Colonic mucosa (tissue), 4 donors: ENCODE measurements at regions not wholly inside any gene's neighbourhood (a gene's known extent, or its start where the extent isn't known, plus 50 kb on each side); places are given as distances from the start of the nearest gene placed in this dataset.

Experiments used
- DNase-seq: peaks from one replicate; pipeline ENCODE4 v3.0.0-alpha.2; 2020
- H3K27ac ChIP-seq: fragments of 200-600 bp; one replicate; pipeline ENCODE4 v1.8.0; 2021
- H3K27me3 ChIP-seq: fragments of 200-600 bp; one replicate; pipeline ENCODE4 v1.8.0; 2021
- H3K36me3 ChIP-seq: fragments of 200-600 bp; one replicate; pipeline ENCODE4 v1.8.0; 2021
- H3K4me1 ChIP-seq: fragments of 200-600 bp; one replicate; pipeline ENCODE4 v1.8.0; 2021; ENCODE audit warnings: mild to moderate bottlenecking
- H3K4me3 ChIP-seq: fragments of 200-600 bp; one replicate; pipeline ENCODE4 v1.8.0; 2021
- H3K9ac ChIP-seq, 2 donors: one replicate each; pipeline ENCODE4 v1.7.0; 2013; ENCODE audit warnings: control low read depth in 2 of 2, low read depth in 2 of 2, low read length in 2 of 2
- H3K9me3 ChIP-seq: fragments of 200-600 bp; one replicate; pipeline ENCODE4 v1.8.0; 2021
- intact Hi-C: fragments of 100-400 bp; cut with DNase I; formaldehyde crosslinking; loops from one replicate; pipeline ENCODE4 v1.14.1; 2022
- TF ChIP-seq, protein P1 (sequence below): fragments of 200-600 bp; IDR thresholded peaks from one replicate; pipeline ENCODE4 v1.8.0; 2022; ENCODE audit warnings: antibody characterized with exemption, mild to moderate bottlenecking
- donor health status: healthy.
- donor health status: DM: no; HTN: no; CAD: no.
- donor health status: DM: no; HTN: no; CAD: no.

GRCh38 chr7:153886506-153887441 lies 165.4 kb upstream of the DPP6 start:
- no peak overlapping the region for H3K4me3 ChIP-seq
- no peak overlapping the region for H3K9ac ChIP-seq
- DNase-seq: no peak

DNA sequence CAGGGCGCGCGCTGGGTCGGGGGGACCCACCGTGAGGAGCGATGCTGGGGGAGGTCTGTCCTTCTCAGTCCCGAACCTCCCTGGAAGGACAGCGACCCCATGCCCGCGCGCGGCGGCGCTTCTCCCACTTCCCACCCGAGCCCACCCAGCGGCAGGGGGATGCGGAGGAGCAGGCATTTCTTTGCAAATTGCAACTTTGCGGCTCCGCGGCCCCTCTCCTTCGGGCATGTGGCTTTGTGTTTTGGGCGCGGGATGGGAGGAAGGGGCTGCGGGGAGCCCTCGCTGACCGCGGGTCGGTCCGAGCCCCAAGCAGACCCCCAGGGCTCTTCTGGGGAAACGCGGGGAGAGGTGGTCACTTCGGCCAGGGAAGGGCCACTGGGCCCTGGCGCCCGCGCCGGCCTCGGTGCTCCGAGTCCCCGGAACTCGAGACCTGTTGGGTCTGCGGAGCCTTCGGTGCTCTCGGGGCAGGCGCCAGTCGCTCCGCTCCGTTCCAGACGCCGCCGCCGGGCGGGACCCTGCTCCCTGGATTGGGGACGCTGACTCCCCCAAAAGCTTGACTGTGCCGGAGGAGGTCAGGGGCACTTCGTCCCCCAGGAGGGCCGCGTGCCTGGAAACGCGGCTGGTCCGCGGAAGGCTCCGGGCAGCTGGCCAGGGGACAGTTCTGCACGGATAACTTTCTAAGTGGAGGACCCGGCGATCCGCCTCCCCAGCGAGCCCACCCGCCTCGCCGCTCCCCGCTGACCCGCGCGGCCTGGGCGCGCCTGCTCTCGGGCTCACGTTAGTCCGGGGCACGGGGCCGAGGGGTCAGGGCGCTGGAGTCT lies 164.2 kb upstream of the DPP6 start:
- Histone ChIP-seq H3K9me3 (no peaks in the 10 kb centered on the region), H3K4me1 (no peaks in the 10 kb centered on the region), H3K9ac (no peak overlapping the region), H3K36me3 (no peaks in the 10 kb centered on the region), H3K27me3 (no peaks in the 10 kb centered on the region), H3K27ac (no peak overlapping the region), H3K4me3 (no peak overlapping the region)
- intact Hi-C loops: no loop called here
- TF ChIP-seq, protein P1, sequence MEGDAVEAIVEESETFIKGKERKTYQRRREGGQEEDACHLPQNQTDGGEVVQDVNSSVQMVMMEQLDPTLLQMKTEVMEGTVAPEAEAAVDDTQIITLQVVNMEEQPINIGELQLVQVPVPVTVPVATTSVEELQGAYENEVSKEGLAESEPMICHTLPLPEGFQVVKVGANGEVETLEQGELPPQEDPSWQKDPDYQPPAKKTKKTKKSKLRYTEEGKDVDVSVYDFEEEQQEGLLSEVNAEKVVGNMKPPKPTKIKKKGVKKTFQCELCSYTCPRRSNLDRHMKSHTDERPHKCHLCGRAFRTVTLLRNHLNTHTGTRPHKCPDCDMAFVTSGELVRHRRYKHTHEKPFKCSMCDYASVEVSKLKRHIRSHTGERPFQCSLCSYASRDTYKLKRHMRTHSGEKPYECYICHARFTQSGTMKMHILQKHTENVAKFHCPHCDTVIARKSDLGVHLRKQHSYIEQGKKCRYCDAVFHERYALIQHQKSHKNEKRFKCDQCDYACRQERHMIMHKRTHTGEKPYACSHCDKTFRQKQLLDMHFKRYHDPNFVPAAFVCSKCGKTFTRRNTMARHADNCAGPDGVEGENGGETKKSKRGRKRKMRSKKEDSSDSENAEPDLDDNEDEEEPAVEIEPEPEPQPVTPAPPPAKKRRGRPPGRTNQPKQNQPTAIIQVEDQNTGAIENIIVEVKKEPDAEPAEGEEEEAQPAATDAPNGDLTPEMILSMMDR: no peak
- DNase-seq: no peak

More at GRCh38 chr7:153886506-153887441, 165.4 kb upstream of the DPP6 start:
- Histone ChIP-seq H3K27me3 (no peaks in the 10 kb centered on the region), H3K36me3 (no peaks in the 10 kb centered on the region), H3K4me1 (no peaks in the 10 kb centered on the region), H3K27ac (no peak overlapping the region), H3K9me3 (no peaks in the 10 kb centered on the region)
- intact Hi-C loops: no loop called here
- TF ChIP-seq, protein P1: no peak

- Histone ChIP-seq H3K4me3 (no peak overlapping the region), H3K36me3 (no peaks in the 10 kb centered on the region), H3K9ac (no peak overlapping the region), H3K9me3 (no peaks in the 10 kb centered on the region), H3K4me1 (no peaks in the 10 kb centered on the region), H3K27me3 (no peaks in the 10 kb centered on the region), H3K27ac (no peak overlapping the region)
- TF ChIP-seq, protein P1: no peak
- DNase-seq: no peak
- intact Hi-C loops: no loop called here
Observed at GRCh38 chr7:153891990-153892389, 160.2 kb upstream of the DPP6 start.

DNA sequence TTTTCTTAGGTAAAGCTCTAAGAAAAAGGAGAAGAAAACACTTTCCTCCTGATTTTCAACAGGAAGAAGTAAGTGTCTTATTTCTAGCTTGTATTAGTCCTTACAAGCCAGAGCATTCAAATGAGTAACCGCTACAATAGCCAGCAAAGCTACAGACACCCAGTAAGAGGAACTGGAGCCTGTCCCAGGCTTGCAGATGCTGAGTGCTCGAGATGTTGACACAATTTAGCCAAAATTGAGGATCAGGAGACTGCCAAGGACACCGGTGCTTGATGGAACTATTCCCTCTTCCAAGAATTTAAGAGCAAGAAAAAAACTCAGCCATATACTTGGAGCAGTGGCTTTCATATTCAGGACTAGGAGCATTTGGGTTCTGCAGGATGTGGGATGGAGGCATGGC lies 149.3 kb upstream of the DPP6 start:
- no peaks in the 10 kb centered on the region for H3K9me3 ChIP-seq
- no peaks in the 10 kb centered on the region for H3K27me3 ChIP-seq
- no peaks in the 10 kb centered on the region for H3K36me3 ChIP-seq
- intact Hi-C loops: no loop called here
- H3K27ac ChIP-seq: no peak overlapping the region
- no peaks in the 10 kb centered on the region for H3K4me1 ChIP-seq
- H3K9ac ChIP-seq: no peak overlapping the region
- no peak for DNase-seq
- TF ChIP-seq, protein P1: no peak
- H3K4me3 ChIP-seq: no peak overlapping the region

- no peak overlapping the region for H3K4me3 ChIP-seq
- DNase-seq: no peak
- no peaks in the 10 kb centered on the region for H3K36me3 ChIP-seq
Observed at GRCh38 chr7:153912211-153912610, 140.0 kb upstream of the DPP6 start.

More at GRCh38 chr7:153912211-153912610, 140.0 kb upstream of the DPP6 start:
- Histone ChIP-seq H3K4me1 (no peaks in the 10 kb centered on the region), H3K27me3 (no peaks in the 10 kb centered on the region), H3K9ac (no peak overlapping the region), H3K9me3 (no peaks in the 10 kb centered on the region), H3K27ac (no peak overlapping the region)
- TF ChIP-seq, protein P1: no peak
- intact Hi-C loops: no loop called here
